OCI-LY3 (cell line): ENCODE measurements at regions not wholly inside any gene's neighbourhood (a gene's known extent, or its start where the extent isn't known, plus 50 kb on each side); places are given as distances from the start of the nearest gene placed in this dataset.

ENCODE experiments used
- CTCF ChIP-seq: fragments of 200-600, 300-600 bp; sonication (generic); IDR thresholded peaks from 2 replicates; pipeline ENCODE4 v1.5.1; 2014; ENCODE audit warnings: antibody characterized with exemption, low read length, low read depth
- EZH2phosphoT487 ChIP-seq: fragments of 200-600 bp; shearing (Covaris generic); IDR thresholded peaks from 2 replicates; pipeline ENCODE4 v1.6.1; 2018; ENCODE audit warnings: antibody characterized with exemption, mixed run types, low read depth

GRCh38 chr4:73681776-73682175 is 58.6 kb upstream of the CXCL8 start:
- TF ChIP-seq CTCF (no peak), EZH2phosphoT487 (no peak)
